NT2/D1 (cell line): ENCODE measurements at regions not wholly inside any gene's neighbourhood (a gene's known extent, or its start where the extent isn't known, plus 50 kb on each side); places are given as distances from the start of the nearest gene placed in this dataset.

ENCODE experiments used
- YY1 ChIP-seq: IDR thresholded peaks from 2 replicates; pipeline ENCODE4 v1.6.1; 2011; ENCODE audit not compliant: insufficient read length, insufficient read depth
- ZNF274 ChIP-seq: IDR thresholded peaks from 2 replicates; pipeline ENCODE4 v1.6.1; 2011; ENCODE audit warnings: mild to moderate bottlenecking, low read depth, low read length

DNA sequence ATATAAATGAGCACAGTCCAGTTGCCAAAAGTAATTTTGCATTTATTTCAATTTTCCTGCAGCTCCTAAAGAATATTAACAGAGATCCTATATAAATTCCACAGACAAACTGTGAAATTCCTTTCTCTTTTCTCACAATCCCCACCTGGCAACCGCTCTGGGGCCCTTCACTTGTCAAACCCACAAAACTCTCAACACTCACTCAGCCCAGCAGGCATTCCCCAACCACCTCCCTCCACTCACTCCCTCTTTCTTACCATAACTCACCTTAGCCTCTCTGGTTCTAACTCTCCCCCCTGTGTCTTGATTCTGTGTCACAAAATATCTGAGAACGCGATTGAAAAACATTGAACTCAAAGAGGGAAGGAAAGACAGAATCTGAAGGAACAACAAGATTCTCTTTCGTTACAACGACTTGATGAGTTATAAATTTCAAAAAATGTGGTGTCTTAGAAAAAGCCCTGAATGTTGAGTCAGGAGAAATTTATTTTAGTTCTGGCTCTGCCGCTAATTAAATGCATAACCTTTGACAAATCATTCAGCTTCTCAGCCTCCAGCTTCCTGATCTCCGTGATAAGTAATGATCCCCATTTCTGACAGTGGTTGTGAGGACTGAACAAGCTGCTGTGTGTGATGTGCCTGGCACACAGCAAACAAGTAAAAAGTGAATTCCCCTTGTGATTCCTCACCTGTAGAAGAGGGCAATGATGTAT lies 87.9 kb downstream of the UNC5CL start:
- TF ChIP-seq YY1 (no peak), ZNF274 (no peak)
